ENCODE measurements at regions not wholly inside any gene's neighbourhood (a gene's known extent, or its start where the extent isn't known, plus 50 kb on each side); places are given as distances from the start of the nearest gene placed in this dataset.

DNA sequence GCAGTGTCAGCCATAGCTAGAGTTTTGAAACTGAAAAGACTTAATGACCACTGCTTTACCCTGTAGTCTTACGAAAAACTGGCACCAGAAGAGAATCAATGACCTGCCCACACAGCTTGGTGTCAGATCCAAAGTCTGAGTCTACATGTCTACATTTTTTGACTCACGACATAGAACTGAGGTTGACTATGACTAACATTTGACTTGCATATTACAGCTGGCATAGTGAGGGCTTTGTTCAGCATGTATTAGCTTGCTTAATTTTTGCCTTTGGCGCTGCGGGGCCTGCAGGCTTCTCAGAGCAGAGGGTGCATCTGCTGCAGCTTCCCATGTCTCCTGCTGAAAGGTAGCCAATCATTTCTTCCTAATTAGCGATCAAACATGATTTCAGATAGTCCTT, 167.0 kb downstream of the EBLN2 start:
- Histone ChIP-seq H3K9me3 (no peaks in the 10 kb centered on the region), H3K27me3 (no peaks in the 10 kb centered on the region), H3K36me3 (no peaks in the 10 kb centered on the region), H3K4me3 (no peak overlapping the region), H3K27ac (no peak overlapping the region), H3K4me1 (no peaks in the 10 kb centered on the region)
- no peak for DNase-seq (ENCODE audit: low spot score in 2 of 2)
- TF ChIP-seq, protein P1, sequence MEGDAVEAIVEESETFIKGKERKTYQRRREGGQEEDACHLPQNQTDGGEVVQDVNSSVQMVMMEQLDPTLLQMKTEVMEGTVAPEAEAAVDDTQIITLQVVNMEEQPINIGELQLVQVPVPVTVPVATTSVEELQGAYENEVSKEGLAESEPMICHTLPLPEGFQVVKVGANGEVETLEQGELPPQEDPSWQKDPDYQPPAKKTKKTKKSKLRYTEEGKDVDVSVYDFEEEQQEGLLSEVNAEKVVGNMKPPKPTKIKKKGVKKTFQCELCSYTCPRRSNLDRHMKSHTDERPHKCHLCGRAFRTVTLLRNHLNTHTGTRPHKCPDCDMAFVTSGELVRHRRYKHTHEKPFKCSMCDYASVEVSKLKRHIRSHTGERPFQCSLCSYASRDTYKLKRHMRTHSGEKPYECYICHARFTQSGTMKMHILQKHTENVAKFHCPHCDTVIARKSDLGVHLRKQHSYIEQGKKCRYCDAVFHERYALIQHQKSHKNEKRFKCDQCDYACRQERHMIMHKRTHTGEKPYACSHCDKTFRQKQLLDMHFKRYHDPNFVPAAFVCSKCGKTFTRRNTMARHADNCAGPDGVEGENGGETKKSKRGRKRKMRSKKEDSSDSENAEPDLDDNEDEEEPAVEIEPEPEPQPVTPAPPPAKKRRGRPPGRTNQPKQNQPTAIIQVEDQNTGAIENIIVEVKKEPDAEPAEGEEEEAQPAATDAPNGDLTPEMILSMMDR (IDR thresholded peaks at IDR 0.05) = no peak
- TF ChIP-seq POLR2AphosphoS5 (IDR thresholded peaks at IDR 0.05) (no peak), POLR2A (IDR thresholded peaks at IDR 0.05) (no peak)
- intact Hi-C loops (cut with DNase I; ENCODE audit: low total_unique reads) = no loop called here

DNA sequence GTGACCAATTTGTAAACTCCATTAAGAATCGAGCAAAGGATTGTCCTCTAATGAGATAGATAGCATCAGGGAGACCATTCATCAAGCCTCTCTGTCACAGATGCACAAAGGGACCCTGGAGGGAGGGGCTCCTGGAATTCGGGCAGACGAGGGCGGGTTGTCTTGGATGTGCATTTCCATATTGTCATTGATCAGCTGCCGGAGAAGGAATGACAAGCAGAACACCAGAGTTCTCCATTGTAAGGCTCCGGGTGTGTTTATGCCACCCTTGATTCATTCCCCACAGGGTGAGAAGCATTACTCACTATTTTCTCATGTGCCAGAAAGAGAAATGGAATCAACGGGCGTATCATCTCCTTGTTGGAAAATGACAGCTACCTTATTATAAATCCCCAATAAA, 167.5 kb downstream of the EBLN2 start:
- Histone ChIP-seq H3K27me3 (no peaks in the 10 kb centered on the region), H3K4me3 (no peak overlapping the region), H3K36me3 (no peaks in the 10 kb centered on the region), H3K9me3 (no peaks in the 10 kb centered on the region), H3K27ac (no peak overlapping the region), H3K4me1 (no peaks in the 10 kb centered on the region)
- TF ChIP-seq, protein P1 (IDR thresholded peaks at IDR 0.05) = no peak
- TF ChIP-seq POLR2A (IDR thresholded peaks at IDR 0.05) = no peak
- TF ChIP-seq POLR2AphosphoS5 (IDR thresholded peaks at IDR 0.05) = no peak
- intact Hi-C loops (cut with DNase I; ENCODE audit: low total_unique reads) = no loop called here
- DNase-seq (ENCODE audit: low spot score in 2 of 2) = no peak

DNA sequence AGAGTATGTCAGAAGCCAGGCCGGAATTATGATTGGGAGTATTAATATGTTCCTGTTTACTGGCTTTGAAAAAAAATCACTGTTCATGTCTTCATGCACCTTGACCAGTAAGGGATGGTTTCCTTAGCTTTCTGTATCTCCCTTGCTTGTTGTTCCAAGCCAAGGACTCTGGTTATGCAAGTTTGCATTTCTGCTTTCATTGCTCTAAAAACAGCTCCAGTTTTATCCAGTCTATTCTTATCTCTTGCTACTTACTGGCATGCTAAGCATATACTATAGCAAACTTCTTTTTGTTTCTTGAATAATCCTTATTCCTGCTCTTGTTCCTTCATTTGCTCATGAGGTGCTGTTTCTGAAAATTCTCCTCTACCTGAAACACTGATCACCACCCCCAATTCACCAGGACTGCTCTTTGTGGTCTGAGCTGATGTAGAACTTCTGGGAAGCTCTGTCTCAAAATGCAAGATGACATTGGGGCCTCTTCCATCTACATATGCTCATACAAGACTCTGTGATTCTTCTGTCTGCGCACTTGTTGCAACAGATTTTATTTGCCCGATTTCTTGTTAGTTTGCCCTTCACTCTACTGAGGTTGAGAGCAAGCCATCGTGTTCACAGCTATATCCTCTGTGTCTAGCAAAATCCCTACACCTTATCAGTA, 173.0 kb downstream of the EBLN2 start:
- TF ChIP-seq POLR2AphosphoS5 (IDR thresholded peaks at IDR 0.05) (no peak), POLR2A (IDR thresholded peaks at IDR 0.05) (no peak)
- TF ChIP-seq, protein P1 (IDR thresholded peaks at IDR 0.05) = no peak
- Histone ChIP-seq H3K4me1 (no peaks in the 10 kb centered on the region), H3K4me3 (no peak overlapping the region), H3K9me3 (no peaks in the 10 kb centered on the region), H3K36me3 (no peaks in the 10 kb centered on the region), H3K27me3 (no peaks in the 10 kb centered on the region), H3K27ac (no peak overlapping the region)
- intact Hi-C loops (cut with DNase I; ENCODE audit: low total_unique reads) = no loop called here
- no peak for DNase-seq (ENCODE audit: low spot score in 2 of 2)

DNA sequence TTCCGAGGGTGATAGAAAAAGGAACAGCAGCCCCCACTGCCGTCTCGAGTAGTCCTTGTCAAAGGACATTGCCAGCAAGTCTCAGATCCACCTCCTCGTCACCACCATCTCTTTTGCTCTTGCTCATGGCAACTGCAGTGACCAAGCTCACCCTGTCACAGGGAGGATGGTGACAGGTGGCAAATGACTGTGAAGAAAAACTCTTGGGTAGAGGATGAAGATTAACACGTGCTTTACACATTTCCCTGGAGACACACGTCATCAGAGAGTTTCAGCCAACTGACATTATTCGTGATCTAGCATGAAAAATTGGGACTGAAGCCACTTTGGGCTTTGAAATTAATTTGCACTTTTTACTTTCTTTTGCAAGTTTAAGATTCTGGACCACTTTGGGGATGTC, 174.3 kb downstream of the EBLN2 start:
- Histone ChIP-seq H3K9me3 (no peaks in the 10 kb centered on the region), H3K27me3 (no peaks in the 10 kb centered on the region), H3K4me1 (no peaks in the 10 kb centered on the region), H3K36me3 (no peaks in the 10 kb centered on the region), H3K4me3 (no peak overlapping the region), H3K27ac (no peak overlapping the region)
- TF ChIP-seq POLR2AphosphoS5 (IDR thresholded peaks at IDR 0.05) (no peak), POLR2A (IDR thresholded peaks at IDR 0.05) (no peak)
- TF ChIP-seq, protein P1 (IDR thresholded peaks at IDR 0.05) = no peak
- no peak for DNase-seq (ENCODE audit: low spot score in 2 of 2)
- intact Hi-C loops (cut with DNase I; ENCODE audit: low total_unique reads) = no loop called here

DNA sequence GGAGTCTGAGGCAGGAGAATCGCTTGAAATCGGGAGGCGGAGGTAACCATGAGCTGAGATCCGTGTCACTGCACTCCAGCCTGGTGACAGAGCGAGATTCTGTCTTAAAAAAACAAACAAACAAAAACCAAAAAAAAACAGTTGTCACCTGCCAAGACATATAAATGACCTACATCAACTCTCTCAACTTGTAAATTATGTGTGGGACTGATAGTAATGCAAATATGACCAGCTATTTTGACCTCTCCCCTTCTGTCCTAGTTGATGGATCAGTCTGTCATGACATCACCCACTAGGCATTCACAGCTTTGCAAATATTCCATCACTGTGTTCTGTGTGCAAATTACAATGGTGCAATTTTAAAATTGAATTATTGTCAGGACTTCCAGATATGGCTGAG, 175.4 kb downstream of the EBLN2 start:
- H3K4me3 ChIP-seq = no peak overlapping the region
- intact Hi-C loops (cut with DNase I; ENCODE audit: low total_unique reads) = no loop called here
- H3K27me3 ChIP-seq = no peaks in the 10 kb centered on the region
- H3K36me3 ChIP-seq = no peaks in the 10 kb centered on the region
- DNase-seq (ENCODE audit: low spot score in 2 of 2) = no peak
- no peaks in the 10 kb centered on the region for H3K4me1 ChIP-seq
- TF ChIP-seq POLR2A (IDR thresholded peaks at IDR 0.05) (no peak), POLR2AphosphoS5 (IDR thresholded peaks at IDR 0.05) (no peak)
- TF ChIP-seq, protein P1 (IDR thresholded peaks at IDR 0.05) = no peak
- no peak overlapping the region for H3K27ac ChIP-seq
- no peaks in the 10 kb centered on the region for H3K9me3 ChIP-seq

Data from breast epithelium (tissue), 4 donors.